ENCODE measurements at regions not wholly inside any gene's neighbourhood (a gene's known extent, or its start where the extent isn't known, plus 50 kb on each side); places are given as distances from the start of the nearest gene placed in this dataset.

GRCh38 chr1:55781944-55782482 lies 566.8 kb upstream of the USP24 start:
- Histone ChIP-seq H3K9ac (replicated peaks in 1 of 4; ENCODE audit: extremely low read depth in 1 of 4, low read depth in 3 of 4, low read length in 3 of 4) (no peak overlapping the region), H3K4me2 (ENCODE audit: insufficient read depth in 1 of 2, low read depth in 2 of 2, low read length in 2 of 2) (no peak overlapping the region), H3K56ac (replicated peaks; ENCODE audit: insufficient read length, low read depth, low read length) (no peak overlapping the region), H3K36me3 (ENCODE audit: control insufficient read depth in 2 of 4, insufficient read depth in 4 of 4, low read length in 3 of 4) (no peaks in the 10 kb centered on the region), H2BK20ac (ENCODE audit: low read length) (no peak overlapping the region), H3K27me3 (replicated peaks in 1 of 4; ENCODE audit: control insufficient read depth in 3 of 4, extremely low read depth in 1 of 4, insufficient read depth in 3 of 4, low read length in 3 of 4) (no peaks in the 10 kb centered on the region), H3K18ac (ENCODE audit: extremely low read depth, low read length) (no peak overlapping the region), H3K27ac (ENCODE audit: low read depth, low read length) (no peak overlapping the region), H3K14ac (ENCODE audit: insufficient read length) (no peak overlapping the region), H2AK5ac (ENCODE audit: low read depth, low read length) (no peak overlapping the region), H3K9me3 (ENCODE audit: insufficient read depth in 2 of 2, low read depth in 1 of 2, low read length in 1 of 2) (no peaks in the 10 kb centered on the region), H3K23ac (ENCODE audit: insufficient read length) (no peak overlapping the region), H4K8ac (ENCODE audit: extremely low read depth, insufficient read depth, low read length) (no peak overlapping the region), H2BK15ac (ENCODE audit: low read length) (no peak overlapping the region), H2AFZ (ENCODE audit: low read length) (no peak overlapping the region), H3K79me1 (ENCODE audit: low read depth, low read length) (no peaks in the 10 kb centered on the region), H3K4me3 (ENCODE audit: extremely low read depth in 1 of 4, insufficient read depth in 2 of 4, low read depth in 3 of 4, low read length in 4 of 4) (no peak overlapping the region), H2BK5ac (ENCODE audit: low read depth, low read length) (no peak overlapping the region), H3K4me1 (replicated peaks in 1 of 4; ENCODE audit: control insufficient read depth in 3 of 4, insufficient read depth in 4 of 4, low read length in 3 of 4) (no peaks in the 10 kb centered on the region), H3K79me2 (ENCODE audit: control insufficient read depth in 1 of 2, insufficient read depth in 2 of 2, low read length in 2 of 2) (no peaks in the 10 kb centered on the region), H2BK120ac (replicated peaks; ENCODE audit: low read depth, low read length) (no peak overlapping the region), H3K4ac (replicated peaks; ENCODE audit: insufficient read length, low read depth, low read length) (no peak overlapping the region), H4K91ac (replicated peaks; ENCODE audit: insufficient read length, low read length) (no peak overlapping the region), H3K23me2 (ENCODE audit: low read depth, low read length) (no peaks in the 10 kb centered on the region), H4K5ac (ENCODE audit: insufficient read length, low read depth, low read length) (no peak overlapping the region), H4K20me1 (replicated peaks in 1 of 2; ENCODE audit: control insufficient read depth in 1 of 2, insufficient read depth in 2 of 2, low read length in 2 of 2) (no peaks in the 10 kb centered on the region), H2BK12ac (ENCODE audit: low read depth, low read length) (no peak overlapping the region)
- POLR2A ChIA-PET (ENCODE audit: partially characterized antibody), result no interaction called here
- FAIRE-seq (no peak), DNase-seq (ENCODE audit: low read depth in 1 of 2, low spot score in 2 of 2) (no peak)
- 85% methylated on average over 3 of the region's 3 CpGs; no CpG with 5 or more reads in 1 of the 2 experiments for WGBS, 2 experiments (ENCODE audit: extremely low coverage in 1 of 2, insufficient coverage in 1 of 2, insufficient read length in 1 of 2, insufficient replicate concordance in 2 of 2, low coverage in 1 of 2, low lambda C conversion rate in 2 of 2, missing lambda C conversion rate in 1 of 2)
- CTCF ChIA-PET (ENCODE audit: partially characterized antibody), result no interaction called here
